CD14-positive monocyte (primary cell): ENCODE measurements at regions not wholly inside any gene's neighbourhood (a gene's known extent, or its start where the extent isn't known, plus 50 kb on each side); places are given as distances from the start of the nearest gene placed in this dataset.

Experiments
- DNase-seq, 3 donors: peaks; one replicate each; pipeline ENCODE4 v3.0.0-alpha.2; 2011 to 2022
- H2AFZ ChIP-seq: 2 replicates; pipeline ENCODE4 v1.6.0; 2012; ENCODE audit warnings: mild to moderate bottlenecking, low read depth, low read length, inconsistent platforms; ENCODE audit not compliant: insufficient read depth, poor library complexity, severe bottlenecking
- H3K27ac ChIP-seq, 2 donors: 1 replicate in 1 of 2; 2 replicates in 1 of 2; pipeline ENCODE4 v1.5.1; 2012 to 2013; ENCODE audit warnings: low read length in 2 of 2, control low read depth in 1 of 2, inconsistent platforms in 1 of 2, low read depth in 1 of 2, mild to moderate bottlenecking in 1 of 2
- H3K27me3 ChIP-seq, 2 donors: one replicate each; pipeline versions ENCODE4 v1.6.0 to v1.6.1; 2011 to 2013; ENCODE audit warnings: low read length in 2 of 2; ENCODE audit not compliant: control insufficient read depth in 2 of 2, insufficient read depth in 2 of 2
- H3K36me3 ChIP-seq, 2 donors: replicated peaks in 1 of 2; 1 replicate in 1 of 2; 2 replicates in 1 of 2; pipeline versions ENCODE4 v1.5.1 to v1.6.1; 2012 to 2013; ENCODE audit warnings: low read length in 2 of 2, control low read depth in 1 of 2, inconsistent platforms in 1 of 2, mild to moderate bottlenecking in 1 of 2; ENCODE audit not compliant: insufficient read depth in 2 of 2, control insufficient read depth in 1 of 2
- H3K4me1 ChIP-seq, 2 donors: 1 replicate in 1 of 2; 2 replicates in 1 of 2; pipeline versions ENCODE4 v1.5.1 to v1.6.1; 2012 to 2013; ENCODE audit warnings: low read length in 2 of 2, control low read depth in 1 of 2, inconsistent platforms in 1 of 2, mild to moderate bottlenecking in 1 of 2, moderate library complexity in 1 of 2; ENCODE audit not compliant: insufficient read depth in 2 of 2, control insufficient read depth in 1 of 2
- H3K4me2 ChIP-seq: replicated peaks from 2 replicates; pipeline ENCODE3; 2012; ENCODE audit warnings: low read length, moderate library complexity, mild to moderate bottlenecking; ENCODE audit not compliant: poor library complexity, severe bottlenecking; ENCODE audit errors: extremely low read depth
- H3K4me3 ChIP-seq, 3 experiments: fragments of 200-600 bp in 1 of 3; sonication (generic) in 1 of 3; replicated peaks in 1 of 3; 1 replicate in 2 of 3; 2 replicates in 1 of 3; pipeline ENCODE4 v1.5.1; 2011 to 2013; ENCODE audit warnings: low read length in 3 of 3, mild to moderate bottlenecking in 3 of 3, control low read depth in 2 of 3, low read depth in 2 of 3, inconsistent platforms in 1 of 3, moderate library complexity in 1 of 3
- H3K79me2 ChIP-seq: 2 replicates; pipeline ENCODE4 v1.6.0; 2012; ENCODE audit warnings: mild to moderate bottlenecking, control low read depth, inconsistent platforms, low read length, moderate library complexity; ENCODE audit not compliant: insufficient read depth
- H3K9ac ChIP-seq: 2 replicates; pipeline ENCODE4 v1.6.0; 2017; ENCODE audit warnings: low read length, mild to moderate bottlenecking; ENCODE audit not compliant: insufficient read depth, poor library complexity, severe bottlenecking
- H3K9me3 ChIP-seq, 2 donors: replicated peaks in 1 of 2; 1 replicate in 1 of 2; 2 replicates in 1 of 2; pipeline versions ENCODE4 v1.5.1 to v1.6.1; 2012 to 2013; ENCODE audit warnings: low read length in 2 of 2, control low read depth in 1 of 2; ENCODE audit not compliant: control insufficient read depth in 1 of 2, insufficient read depth in 1 of 2
- H4K20me1 ChIP-seq: 2 replicates; pipeline ENCODE4 v1.6.0; 2012; ENCODE audit warnings: mild to moderate bottlenecking, low read length, control low read depth, moderate library complexity; ENCODE audit not compliant: insufficient read depth
- H3K27ac Mint-ChIP-seq, 7 donors: one replicate each; pipeline ENCODE4 v1.8.0; 2020; ENCODE audit warnings: mild to moderate bottlenecking in 7 of 7, mixed read lengths in 7 of 7, moderate library complexity in 6 of 7, inconsistent platforms in 2 of 7
- H3K27me3 Mint-ChIP-seq, 3 donors: one replicate each; pipeline ENCODE4 v1.8.0; 2021 to 2022; ENCODE audit warnings: low read depth in 3 of 3, mild to moderate bottlenecking in 3 of 3, mixed read lengths in 3 of 3, moderate library complexity in 3 of 3, inconsistent platforms in 1 of 3
- H3K36me3 Mint-ChIP-seq, 2 donors: one replicate each; pipeline ENCODE4 v1.8.0; 2020; ENCODE audit warnings: mixed read lengths in 2 of 2, inconsistent platforms in 1 of 2, mild to moderate bottlenecking in 1 of 2
- H3K4me1 Mint-ChIP-seq: one replicate; pipeline ENCODE4 v1.8.0; 2020; ENCODE audit warnings: mild to moderate bottlenecking, mixed read lengths
- H3K4me3 Mint-ChIP-seq, 2 donors: one replicate each; pipeline ENCODE4 v1.8.0; 2020; ENCODE audit warnings: mild to moderate bottlenecking in 2 of 2, mixed read lengths in 2 of 2, moderate library complexity in 1 of 2
- H3K9me3 Mint-ChIP-seq, 7 donors: one replicate each; pipeline ENCODE4 v1.8.0; 2020 to 2022; ENCODE audit warnings: mixed read lengths in 7 of 7, mild to moderate bottlenecking in 6 of 7, moderate library complexity in 6 of 7, inconsistent platforms in 2 of 7
- CTCF ChIP-seq: fragments of 200-600 bp; IDR thresholded peaks from one replicate; pipeline ENCODE4 v1.8.0; 2022; ENCODE audit warnings: antibody characterized with exemption, mild to moderate bottlenecking
- WGBS: methylation state at CpG from one replicate; pipeline ENCODE4 v1.1.5; 2013; ENCODE audit warnings: missing lambda C conversion rate; ENCODE audit not compliant: insufficient coverage; 5-methylcytosine and 5-hydroxymethylcytosine counted together
- intact Hi-C, 2 donors: fragments of 100-400 bp; cut with micrococcal nuclease; formaldehyde crosslinking; loops; one replicate each; pipeline versions ENCODE4 v1.15.0 to v1.15.1; 2023

DNA sequence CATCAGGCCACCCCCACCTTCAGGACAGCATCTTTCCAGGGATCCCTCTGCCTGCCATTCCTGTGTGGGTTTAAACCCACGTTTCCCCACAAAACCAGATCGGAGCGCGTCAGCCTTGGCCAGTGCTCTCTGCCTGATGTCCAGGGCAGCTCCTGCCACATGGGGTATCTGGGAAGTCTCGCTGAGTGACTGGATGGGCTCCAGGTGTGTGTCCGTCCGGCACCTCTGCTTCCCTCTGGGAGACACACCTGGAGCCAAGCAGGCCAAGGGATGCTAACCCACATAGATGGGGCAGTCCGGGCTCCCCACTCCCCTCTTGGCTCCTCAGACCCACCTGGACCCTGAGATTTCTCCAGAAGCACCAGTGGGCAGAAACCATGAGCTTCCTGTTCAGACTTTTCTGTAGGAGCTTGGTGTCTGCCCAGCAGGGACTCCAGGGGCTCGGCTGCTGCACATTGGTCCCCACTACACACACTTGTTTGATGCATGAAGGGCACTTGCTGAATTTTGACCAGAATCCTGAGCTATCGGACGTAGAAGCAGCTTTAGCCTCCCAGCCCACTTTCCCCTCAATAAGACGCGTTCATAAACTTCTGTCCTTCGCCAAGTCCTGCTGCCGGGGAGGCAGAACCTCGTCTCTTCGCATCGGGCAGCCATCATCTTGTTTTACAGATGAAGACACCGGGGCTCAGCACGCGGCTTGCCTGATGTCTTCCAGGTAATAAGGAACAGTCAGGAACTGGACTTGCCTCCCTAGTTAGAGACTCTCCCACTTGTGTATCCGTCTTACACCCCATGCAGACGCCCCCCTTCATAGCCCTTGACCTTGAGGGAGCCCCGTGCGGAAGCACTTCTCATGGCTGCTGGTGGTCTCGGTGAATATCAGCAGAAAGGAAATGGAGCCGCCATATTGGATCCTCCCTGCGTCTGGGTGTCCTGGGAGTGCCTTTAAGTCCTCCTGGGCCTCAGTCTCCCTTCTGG is 91.6 kb upstream of the ZNF469 start:
- no peaks in the 10 kb centered on the region for H3K36me3 ChIP-seq
- no peaks in the 10 kb centered on the region for H4K20me1 ChIP-seq
- Mint-ChIP-seq H3K4me1 (peaks cover 3% of the 10 kb centered on the region), H3K9me3 (peaks cover 0 to 15% (median 2%) of the 10 kb centered on the region in 7 donors), H3K27ac (no peak overlapping the region), H3K27me3 (peaks cover 1 to 6% (median 2%) of the 10 kb centered on the region in 3 donors), H3K4me3 (no peak overlapping the region), H3K36me3 (no peaks in the 10 kb centered on the region)
- no peak for DNase-seq
- H3K9ac ChIP-seq: no peak overlapping the region
- no peak overlapping the region for H3K4me2 ChIP-seq
- WGBS: 89% methylated on average over 28 of the region's 28 CpGs
- H3K4me3 ChIP-seq: no peak overlapping the region
- no peak overlapping the region for H3K27ac ChIP-seq
- intact Hi-C loops: no loop called here
- no peak overlapping the region for H2AFZ ChIP-seq
- H3K9me3 ChIP-seq: peaks cover 30 to 31% of the 10 kb centered on the region in 2 donors
- no peaks in the 10 kb centered on the region for H3K4me1 ChIP-seq
- no peaks in the 10 kb centered on the region for H3K27me3 ChIP-seq
- H3K79me2 ChIP-seq: no peaks in the 10 kb centered on the region
- TF ChIP-seq CTCF: no peak

DNA sequence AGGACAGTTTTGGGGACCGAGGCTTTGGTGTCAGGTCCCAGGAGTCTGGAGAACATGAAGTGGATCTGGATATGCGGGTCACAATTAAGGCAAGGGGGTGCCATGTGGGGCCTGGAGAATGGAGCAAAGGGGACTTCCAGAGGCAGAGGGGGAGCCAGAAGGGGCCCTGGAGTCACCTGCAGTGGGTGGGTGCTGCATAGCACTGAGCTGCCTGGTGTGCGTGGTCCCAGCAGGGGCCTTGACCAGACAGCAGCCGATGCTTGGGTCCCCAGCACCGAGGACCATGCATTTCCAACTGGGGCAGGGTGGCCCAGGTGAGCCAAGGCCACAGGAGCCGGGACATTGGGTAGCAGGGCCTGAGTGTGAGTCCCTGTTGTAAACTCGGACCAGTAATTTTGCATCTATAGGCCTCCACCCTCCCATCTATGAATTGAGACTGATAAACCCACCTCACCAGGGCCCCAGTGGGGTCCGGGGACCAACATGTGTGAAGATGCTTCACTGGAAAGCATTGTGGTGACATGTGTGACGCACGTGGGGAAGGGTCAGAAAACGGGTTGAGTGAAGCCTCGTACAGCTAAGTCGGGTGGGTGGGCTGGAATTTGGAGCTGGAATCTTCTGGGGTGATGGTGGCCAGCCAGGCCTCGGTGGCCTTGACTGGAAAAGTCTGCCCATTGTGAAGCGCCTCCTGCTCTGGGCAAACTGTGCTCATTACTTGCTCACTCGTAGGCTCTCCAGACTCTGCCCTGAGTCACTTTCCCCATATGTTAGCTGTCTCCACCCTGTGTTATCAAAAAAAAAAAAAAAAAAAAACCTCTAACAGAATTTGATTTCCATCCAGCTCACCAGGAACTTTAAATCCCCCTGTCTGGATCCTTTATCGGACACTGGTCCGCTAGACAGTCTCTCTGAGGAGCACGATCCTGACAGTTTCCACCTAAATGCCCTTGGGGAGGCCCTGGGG is 90.5 kb upstream of the ZNF469 start:
- H3K4me3 Mint-ChIP-seq: no peak overlapping the region
- Histone ChIP-seq H4K20me1 (no peaks in the 10 kb centered on the region), H3K27me3 (no peaks in the 10 kb centered on the region), H3K4me2 (no peak overlapping the region), H3K4me3 (no peak overlapping the region), H3K36me3 (no peaks in the 10 kb centered on the region), H2AFZ (no peak overlapping the region), H3K9ac (no peak overlapping the region), H3K27ac (no peak overlapping the region), H3K79me2 (no peaks in the 10 kb centered on the region), H3K9me3 (peaks cover 19% of the 10 kb centered on the region in 2 donors), H3K4me1 (no peaks in the 10 kb centered on the region)
- intact Hi-C loops: no loop called here
- H3K27ac Mint-ChIP-seq: no peak overlapping the region
- H3K4me1 Mint-ChIP-seq: peaks cover 3% of the 10 kb centered on the region
- no peak for DNase-seq
- TF ChIP-seq CTCF: no peak
- peaks cover 0 to 9% (median 2%) of the 10 kb centered on the region in 7 donors for H3K9me3 Mint-ChIP-seq
- peaks cover 1 to 8% (median 5%) of the 10 kb centered on the region in 3 donors for H3K27me3 Mint-ChIP-seq
- 94% methylated on average over 18 of the region's 19 CpGs for WGBS
- H3K36me3 Mint-ChIP-seq: no peaks in the 10 kb centered on the region
